Transverse colon (tissue), 4 donors: ENCODE measurements at regions not wholly inside any gene's neighbourhood (a gene's known extent, or its start where the extent isn't known, plus 50 kb on each side); places are given as distances from the start of the nearest gene placed in this dataset.

Experiments
- DNase-seq: peaks from one replicate; pipeline ENCODE4 v3.0.0-alpha.2; 2019
- H3K27ac ChIP-seq, 4 donors: fragments of 200-600 bp; sonication (generic); 2 replicates each; pipeline ENCODE4 v1.5.1; 2016 to 2018; ENCODE audit warnings: inconsistent platforms in 4 of 4
- H3K27me3 ChIP-seq: fragments of 200-600 bp; sonication (generic); 2 replicates; pipeline ENCODE4 v1.5.1; 2017; ENCODE audit warnings: inconsistent platforms
- H3K36me3 ChIP-seq, 4 donors: fragments of 200-600 bp; sonication (generic); 2 replicates each; pipeline ENCODE4 v1.5.1; 2017 to 2019; ENCODE audit warnings: inconsistent platforms in 4 of 4
- H3K4me1 ChIP-seq, 4 donors: fragments of 200-600 bp; sonication (generic); 2 replicates each; pipeline ENCODE4 v1.5.1; 2017 to 2020; ENCODE audit warnings: inconsistent platforms in 4 of 4
- H3K4me3 ChIP-seq, 4 donors: fragments of 200-600 bp; sonication (generic); 1 replicate in 1 of 4; 2 replicates in 3 of 4; pipeline versions ENCODE4 v1.5.1 to v1.6.1; 2017 to 2019; ENCODE audit warnings: inconsistent platforms in 4 of 4
- H3K9me3 ChIP-seq, 2 donors: fragments of 200-600 bp; sonication (generic); 2 replicates each; pipeline ENCODE4 v1.5.1; 2017 to 2019; ENCODE audit warnings: inconsistent platforms in 2 of 2
- CTCF ChIP-seq, 5 experiments: fragments of 200-600 bp in 3 of 5; fragments of 450-650 bp in 2 of 5; sonication (generic) in 3 of 5; IDR thresholded peaks; 1 replicate in 2 of 5; 2 replicates in 3 of 5; pipeline ENCODE4 v1.5.1; 2016 to 2017; ENCODE audit warnings: antibody characterized with exemption in 5 of 5, inconsistent platforms in 3 of 5, mild to moderate bottlenecking in 2 of 5, moderate library complexity in 1 of 5
- EP300 ChIP-seq: sonication (generic); formaldehyde crosslinking; IDR thresholded peaks from one replicate; pipeline ENCODE4 v1.6.1; 2017; ENCODE audit warnings: antibody characterized with exemption, low read depth
- POLR2A ChIP-seq: fragments of 450-650 bp; IDR thresholded peaks from one replicate; pipeline ENCODE4 v1.6.1; 2016; ENCODE audit warnings: antibody characterized with exemption, mild to moderate bottlenecking, moderate library complexity
- POLR2AphosphoS5 ChIP-seq, 3 donors: sonication (generic); formaldehyde crosslinking; IDR thresholded peaks; one replicate each; pipeline ENCODE4 v1.6.1; 2016; ENCODE audit warnings: antibody characterized with exemption in 3 of 3
- WGBS, 2 donors: methylation state at CpG; one replicate each; pipeline ENCODE4 v1.1.5; 2018; ENCODE audit warnings: low coverage in 1 of 2; 5-methylcytosine and 5-hydroxymethylcytosine counted together
- in situ Hi-C, 4 donors: fragments of 200-750 bp; cut with MboI; loops; one replicate each; pipeline versions ENCODE4 v1.15.0 to v1.15.1; 2017; ENCODE audit warnings: low sequenced_read_pairs in 3 of 4, low pct_ligation_motif_present in 1 of 4, low pct_unique_long_range_greater_than_20kb in 1 of 4
- intact Hi-C: fragments of 100-400 bp; cut with DNase I; formaldehyde crosslinking; loops from one replicate; pipeline ENCODE4 v1.15.1; 2023; ENCODE audit warnings: low total_unique reads

- Histone ChIP-seq H3K27me3 (no peaks in the 10 kb centered on the region), H3K4me3 (no peak overlapping the region), H3K36me3 (no peaks in the 10 kb centered on the region), H3K4me1 (no peaks in the 10 kb centered on the region), H3K9me3 (no peaks in the 10 kb centered on the region), H3K27ac (no peak overlapping the region)
- WGBS, 2 donors: 66 to 68% methylated on average over 2 of the region's 2 CpGs
- intact Hi-C loops (no loop called here), in situ Hi-C loops (no loop called here)
- DNase-seq: no peak
- TF ChIP-seq CTCF (IDR thresholded peaks at IDR 0.05) (no peak), POLR2A (no peak), POLR2AphosphoS5 (IDR thresholded peaks at IDR 0.05) (no peak), EP300 (no peak)
Observed at GRCh38 chr2:177108890-177109289, 103.7 kb upstream of the HNRNPA3 start.

GRCh38 chr2:177114712-177115111 lies 97.9 kb upstream of the HNRNPA3 start:
- WGBS, 2 donors: 92 to 95% methylated on average over 5 of the region's 5 CpGs
- no peak overlapping the region for H3K27ac ChIP-seq
- in situ Hi-C loops: no loop called here
- TF ChIP-seq CTCF (IDR thresholded peaks at IDR 0.05) (no peak), POLR2A (no peak), EP300 (no peak), POLR2AphosphoS5 (IDR thresholded peaks at IDR 0.05) (no peak)
- H3K4me3 ChIP-seq: no peak overlapping the region
- H3K36me3 ChIP-seq: no peaks in the 10 kb centered on the region
- no peaks in the 10 kb centered on the region for H3K4me1 ChIP-seq
- DNase-seq: no peak
- H3K27me3 ChIP-seq: no peaks in the 10 kb centered on the region
- H3K9me3 ChIP-seq: no peaks in the 10 kb centered on the region
- intact Hi-C loops: no loop called here

GRCh38 chr2:177117755-177118154 lies 94.8 kb upstream of the HNRNPA3 start:
- Histone ChIP-seq H3K4me1 (no peaks in the 10 kb centered on the region), H3K9me3 (no peaks in the 10 kb centered on the region), H3K27me3 (no peaks in the 10 kb centered on the region), H3K36me3 (no peaks in the 10 kb centered on the region), H3K4me3 (no peak overlapping the region), H3K27ac (no peak overlapping the region)
- in situ Hi-C loops (no loop called here), intact Hi-C loops (no loop called here)
- no peak for DNase-seq
- 81 to 83% methylated on average over 3 of the region's 3 CpGs for WGBS, 2 donors
- no peak for TF ChIP-seq POLR2AphosphoS5 (IDR thresholded peaks at IDR 0.05)
- TF ChIP-seq POLR2A: no peak

GRCh38 chr2:177118636-177119035 lies 94.0 kb upstream of the HNRNPA3 start:
- 86 to 88% methylated on average over 2 of the region's 2 CpGs for WGBS, 2 donors
- H3K4me3 ChIP-seq: no peak overlapping the region
- in situ Hi-C loops: no loop called here

GRCh38 chr2:177119099-177119498 lies 93.5 kb upstream of the HNRNPA3 start:
- in situ Hi-C loops (no loop called here), intact Hi-C loops (no loop called here)
- H3K27me3 ChIP-seq: no peaks in the 10 kb centered on the region
- TF ChIP-seq EP300 (no peak), POLR2A (no peak), CTCF (IDR thresholded peaks at IDR 0.05) (no peak), POLR2AphosphoS5 (IDR thresholded peaks at IDR 0.05) (no peak)
- WGBS, 2 donors: 100% methylated on average over 2 to 5 of the region's 5 CpGs
- no peak overlapping the region for H3K4me3 ChIP-seq
- no peak overlapping the region for H3K27ac ChIP-seq
- H3K36me3 ChIP-seq: no peaks in the 10 kb centered on the region
- no peak for DNase-seq
- no peaks in the 10 kb centered on the region for H3K9me3 ChIP-seq
- H3K4me1 ChIP-seq: no peaks in the 10 kb centered on the region

More at GRCh38 chr2:177118636-177119035, 94.0 kb upstream of the HNRNPA3 start:
- no peaks in the 10 kb centered on the region for H3K4me1 ChIP-seq
- no peak for DNase-seq
- TF ChIP-seq EP300: no peak
- intact Hi-C loops: no loop called here
- no peaks in the 10 kb centered on the region for H3K36me3 ChIP-seq
- no peak overlapping the region for H3K27ac ChIP-seq
- no peaks in the 10 kb centered on the region for H3K27me3 ChIP-seq
- H3K9me3 ChIP-seq: no peaks in the 10 kb centered on the region
